ENCODE measurements at regions not wholly inside any gene's neighbourhood (a gene's known extent, or its start where the extent isn't known, plus 50 kb on each side); places are given as distances from the start of the nearest gene placed in this dataset.

DNA sequence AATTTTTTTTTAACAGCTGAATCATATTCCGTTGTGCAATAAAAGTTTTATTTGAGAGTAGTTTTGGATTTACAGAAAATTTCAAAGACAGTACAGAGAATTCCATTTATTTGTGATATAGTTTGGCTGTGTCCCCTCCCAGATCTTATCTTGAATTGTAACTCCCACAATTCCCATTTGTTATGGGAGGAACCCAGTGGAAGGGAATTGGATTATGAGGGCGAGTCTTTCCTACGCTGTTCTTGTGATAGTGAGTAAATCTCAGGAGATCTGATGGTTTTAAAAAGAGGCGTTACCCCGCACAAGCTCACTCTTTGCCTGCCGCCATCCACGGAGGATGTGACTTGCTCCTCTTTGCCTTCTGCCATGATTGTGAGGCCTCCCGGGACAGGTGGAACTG, 228.0 kb upstream of the MAGI2 start:
- Histone ChIP-seq H3K4me2 (ENCODE audit: control insufficient read depth, insufficient read depth) (no peak overlapping the region), H3K27ac (ENCODE audit: control insufficient read depth, insufficient read depth) (no peak overlapping the region), H4K20me1 (ENCODE audit: control insufficient read depth, insufficient read depth) (no peaks in the 10 kb centered on the region), H3K9me3 (replicated peaks; ENCODE audit: control insufficient read depth, insufficient read depth, low read length) (no peaks in the 10 kb centered on the region), H3K9ac (ENCODE audit: control insufficient read depth, insufficient read depth, low read length) (no peak overlapping the region), H3K36me3 (ENCODE audit: control insufficient read depth in 2 of 2, insufficient read depth in 2 of 2, low read length in 1 of 2) (no peaks in the 10 kb centered on the region), H3K79me2 (ENCODE audit: control insufficient read depth, insufficient read depth, low read length) (no peaks in the 10 kb centered on the region), H2AFZ (ENCODE audit: control insufficient read depth, low read depth, low read length) (no peak overlapping the region), H3K4me1 (ENCODE audit: control insufficient read depth, insufficient read depth, low read length) (no peaks in the 10 kb centered on the region), H3K4me3 (no peak overlapping the region), H3K27me3 (replicated peaks in 1 of 2; ENCODE audit: control insufficient read depth in 2 of 2, insufficient read depth in 2 of 2, low read length in 1 of 2) (no peaks in the 10 kb centered on the region)
- intact Hi-C loops (cut with micrococcal nuclease; ENCODE audit: unreplicated experiment) (no loop called here), in situ Hi-C loops (cut with MboI) (no loop called here)
- SMC1A ChIA-PET (ENCODE audit: uncharacterized antibody, unreplicated experiment): no interaction called here
- RAD21 ChIA-PET (ENCODE audit: unreplicated experiment): no interaction called here
- POLR2A ChIA-PET: no interaction called here
- DNase-seq (ENCODE audit: low read depth, low spot score) (no peak), ATAC-seq (no peak), FAIRE-seq (no peak)
- 40% methylated on average over 8 of the region's 8 CpGs for WGBS (ENCODE audit: insufficient coverage, insufficient replicate concordance, low lambda C conversion rate, missing lambda C conversion rate)
- CTCF ChIA-PET: no interaction called here
- TF ChIP-seq NR2C1 (IDR thresholded peaks at IDR 0.05) (no peak), FOXK2 (IDR thresholded peaks at IDR 0.05) (no peak)
- no TSS peak for BruUV-seq (replicated peaks)

DNA sequence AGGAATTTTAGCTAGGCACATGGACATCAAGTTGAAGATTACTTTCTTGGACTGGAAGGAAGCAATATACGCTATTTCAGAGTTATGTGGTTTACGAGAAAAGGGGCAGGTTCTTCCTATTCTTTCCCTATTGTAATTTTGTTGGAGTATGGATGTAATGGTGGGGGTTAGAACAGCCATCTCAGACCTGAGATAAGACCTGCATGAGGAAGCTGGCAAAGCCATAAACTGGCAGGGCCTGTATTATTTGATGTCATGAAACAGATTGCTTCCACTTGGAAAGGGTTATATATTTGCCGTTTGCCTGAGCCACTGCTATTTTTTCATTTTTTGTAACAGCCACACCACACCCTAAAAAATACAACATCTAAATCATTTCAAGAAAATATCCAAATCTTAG, 220.5 kb upstream of the MAGI2 start:
- DNase-seq (ENCODE audit: low read depth, low spot score): no peak
- H3K27ac ChIP-seq (ENCODE audit: control insufficient read depth, insufficient read depth): no peak overlapping the region
- FAIRE-seq: no peak
- ChIA-PET SMC1A (ENCODE audit: uncharacterized antibody, unreplicated experiment) (no interaction called here), POLR2A (no interaction called here), RAD21 (ENCODE audit: unreplicated experiment) (no interaction called here), CTCF (interaction anchor here (1.0 to 1.3 kb wide), 2 partner anchors 9 to 19 kb away, joined by 3 to 4 read pairs; no protein-coding TSS in a partner anchor)
- no peak overlapping the region for H3K4me2 ChIP-seq (ENCODE audit: control insufficient read depth, insufficient read depth)
- no peaks in the 10 kb centered on the region for H3K27me3 ChIP-seq (replicated peaks in 1 of 2; ENCODE audit: control insufficient read depth in 2 of 2, insufficient read depth in 2 of 2, low read length in 1 of 2)
- in situ Hi-C loops (cut with MboI) (no loop called here), intact Hi-C loops (cut with micrococcal nuclease; ENCODE audit: unreplicated experiment) (no loop called here)
- no peaks in the 10 kb centered on the region for H3K9me3 ChIP-seq (replicated peaks; ENCODE audit: control insufficient read depth, insufficient read depth, low read length)
- no peaks in the 10 kb centered on the region for H3K79me2 ChIP-seq (ENCODE audit: control insufficient read depth, insufficient read depth, low read length)
- ATAC-seq: no peak
- no TSS peak for BruUV-seq (replicated peaks)
- H4K20me1 ChIP-seq (ENCODE audit: control insufficient read depth, insufficient read depth): no peaks in the 10 kb centered on the region
- H3K9ac ChIP-seq (ENCODE audit: control insufficient read depth, insufficient read depth, low read length): no peak overlapping the region
- no peaks in the 10 kb centered on the region for H3K36me3 ChIP-seq (ENCODE audit: control insufficient read depth in 2 of 2, insufficient read depth in 2 of 2, low read length in 1 of 2)
- WGBS (ENCODE audit: insufficient coverage, insufficient replicate concordance, low lambda C conversion rate, missing lambda C conversion rate): 41% methylated on average over 3 of the region's 3 CpGs
- no peak overlapping the region for H3K4me3 ChIP-seq
- no peak overlapping the region for H2AFZ ChIP-seq (ENCODE audit: control insufficient read depth, low read depth, low read length)
- TF ChIP-seq ZNF622 (IDR thresholded peaks at IDR 0.05): no peak
- TF ChIP-seq, protein P1, sequence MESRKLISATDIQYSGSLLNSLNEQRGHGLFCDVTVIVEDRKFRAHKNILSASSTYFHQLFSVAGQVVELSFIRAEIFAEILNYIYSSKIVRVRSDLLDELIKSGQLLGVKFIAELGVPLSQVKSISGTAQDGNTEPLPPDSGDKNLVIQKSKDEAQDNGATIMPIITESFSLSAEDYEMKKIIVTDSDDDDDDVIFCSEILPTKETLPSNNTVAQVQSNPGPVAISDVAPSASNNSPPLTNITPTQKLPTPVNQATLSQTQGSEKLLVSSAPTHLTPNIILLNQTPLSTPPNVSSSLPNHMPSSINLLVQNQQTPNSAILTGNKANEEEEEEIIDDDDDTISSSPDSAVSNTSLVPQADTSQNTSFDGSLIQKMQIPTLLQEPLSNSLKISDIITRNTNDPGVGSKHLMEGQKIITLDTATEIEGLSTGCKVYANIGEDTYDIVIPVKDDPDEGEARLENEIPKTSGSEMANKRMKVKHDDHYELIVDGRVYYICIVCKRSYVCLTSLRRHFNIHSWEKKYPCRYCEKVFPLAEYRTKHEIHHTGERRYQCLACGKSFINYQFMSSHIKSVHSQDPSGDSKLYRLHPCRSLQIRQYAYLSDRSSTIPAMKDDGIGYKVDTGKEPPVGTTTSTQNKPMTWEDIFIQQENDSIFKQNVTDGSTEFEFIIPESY (IDR thresholded peaks at IDR 0.05): no peak
- no peaks in the 10 kb centered on the region for H3K4me1 ChIP-seq (ENCODE audit: control insufficient read depth, insufficient read depth, low read length)
